ENCODE measurements at regions not wholly inside any gene's neighbourhood (a gene's known extent, or its start where the extent isn't known, plus 50 kb on each side); places are given as distances from the start of the nearest gene placed in this dataset.

DNA sequence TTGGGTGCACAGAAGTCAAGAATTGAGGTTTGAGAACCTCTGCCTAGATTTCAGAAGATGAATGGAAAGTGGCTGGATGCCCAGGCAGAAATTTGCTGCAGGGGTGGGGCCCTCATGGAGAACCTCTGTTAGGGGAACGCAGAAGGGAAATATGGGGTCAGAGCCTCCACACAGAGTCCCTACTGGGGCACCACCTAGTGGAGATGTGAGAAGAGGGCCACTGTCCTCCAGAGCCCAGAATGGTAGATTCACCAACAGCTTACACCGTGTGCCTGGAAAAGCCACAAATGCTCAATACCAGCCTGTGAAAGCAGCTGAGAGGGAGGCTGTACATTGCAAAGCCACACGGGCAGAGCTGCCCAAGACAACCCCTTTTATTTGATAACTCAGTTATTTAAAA is 383.5 kb downstream of the TLE4 start:
- TF ChIP-seq, protein P1, sequence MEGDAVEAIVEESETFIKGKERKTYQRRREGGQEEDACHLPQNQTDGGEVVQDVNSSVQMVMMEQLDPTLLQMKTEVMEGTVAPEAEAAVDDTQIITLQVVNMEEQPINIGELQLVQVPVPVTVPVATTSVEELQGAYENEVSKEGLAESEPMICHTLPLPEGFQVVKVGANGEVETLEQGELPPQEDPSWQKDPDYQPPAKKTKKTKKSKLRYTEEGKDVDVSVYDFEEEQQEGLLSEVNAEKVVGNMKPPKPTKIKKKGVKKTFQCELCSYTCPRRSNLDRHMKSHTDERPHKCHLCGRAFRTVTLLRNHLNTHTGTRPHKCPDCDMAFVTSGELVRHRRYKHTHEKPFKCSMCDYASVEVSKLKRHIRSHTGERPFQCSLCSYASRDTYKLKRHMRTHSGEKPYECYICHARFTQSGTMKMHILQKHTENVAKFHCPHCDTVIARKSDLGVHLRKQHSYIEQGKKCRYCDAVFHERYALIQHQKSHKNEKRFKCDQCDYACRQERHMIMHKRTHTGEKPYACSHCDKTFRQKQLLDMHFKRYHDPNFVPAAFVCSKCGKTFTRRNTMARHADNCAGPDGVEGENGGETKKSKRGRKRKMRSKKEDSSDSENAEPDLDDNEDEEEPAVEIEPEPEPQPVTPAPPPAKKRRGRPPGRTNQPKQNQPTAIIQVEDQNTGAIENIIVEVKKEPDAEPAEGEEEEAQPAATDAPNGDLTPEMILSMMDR (conservative IDR thresholded peaks at IDR 0.05): no peak
- no peak for TF ChIP-seq EZH2 (IDR thresholded peaks at IDR 0.05; ENCODE audit: low read depth)
